ENCODE measurements at regions not wholly inside any gene's neighbourhood (a gene's known extent, or its start where the extent isn't known, plus 50 kb on each side); places are given as distances from the start of the nearest gene placed in this dataset.
"Not testable (repeated sequence)": the region's sequence is repeated elsewhere in the genome, so short reads cannot be mapped to it uniquely, and the experiment has no call there.

DNA sequence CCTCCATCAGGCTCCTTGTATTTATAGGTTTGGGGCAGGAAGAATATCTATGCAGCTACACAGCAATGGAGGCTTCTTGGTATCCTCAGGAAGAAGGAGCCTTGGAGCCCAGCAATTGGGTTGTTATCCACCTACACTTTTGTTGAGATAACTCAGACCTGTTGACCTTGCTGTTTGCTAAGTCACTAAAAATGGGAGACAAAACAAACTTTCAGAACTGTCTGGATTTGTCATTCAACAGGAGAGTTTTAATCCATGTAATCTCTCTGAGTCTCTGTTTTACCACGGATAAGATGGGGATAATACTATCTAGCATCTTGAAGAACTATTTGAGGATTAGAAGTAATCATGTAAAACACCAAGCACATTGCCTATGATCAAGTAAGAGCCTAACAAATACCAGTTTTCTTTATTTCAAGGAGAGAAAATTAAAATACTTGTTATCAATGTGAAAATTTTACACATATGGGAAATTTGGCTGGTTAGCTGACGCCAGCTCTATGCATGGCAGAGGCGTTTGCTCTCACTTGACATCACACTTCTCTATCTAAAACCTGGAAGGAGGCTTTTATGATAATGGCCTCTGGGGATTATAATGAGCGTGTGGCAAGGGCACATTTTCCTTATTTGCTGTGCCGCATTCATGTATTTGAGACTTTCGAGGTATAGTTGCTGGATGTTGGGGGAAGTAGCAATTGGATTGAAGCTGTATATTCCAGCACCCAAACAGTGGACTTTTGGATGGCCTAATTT is 215.6 kb downstream of the PDCD6IP start:
- no peak for FAIRE-seq

DNA sequence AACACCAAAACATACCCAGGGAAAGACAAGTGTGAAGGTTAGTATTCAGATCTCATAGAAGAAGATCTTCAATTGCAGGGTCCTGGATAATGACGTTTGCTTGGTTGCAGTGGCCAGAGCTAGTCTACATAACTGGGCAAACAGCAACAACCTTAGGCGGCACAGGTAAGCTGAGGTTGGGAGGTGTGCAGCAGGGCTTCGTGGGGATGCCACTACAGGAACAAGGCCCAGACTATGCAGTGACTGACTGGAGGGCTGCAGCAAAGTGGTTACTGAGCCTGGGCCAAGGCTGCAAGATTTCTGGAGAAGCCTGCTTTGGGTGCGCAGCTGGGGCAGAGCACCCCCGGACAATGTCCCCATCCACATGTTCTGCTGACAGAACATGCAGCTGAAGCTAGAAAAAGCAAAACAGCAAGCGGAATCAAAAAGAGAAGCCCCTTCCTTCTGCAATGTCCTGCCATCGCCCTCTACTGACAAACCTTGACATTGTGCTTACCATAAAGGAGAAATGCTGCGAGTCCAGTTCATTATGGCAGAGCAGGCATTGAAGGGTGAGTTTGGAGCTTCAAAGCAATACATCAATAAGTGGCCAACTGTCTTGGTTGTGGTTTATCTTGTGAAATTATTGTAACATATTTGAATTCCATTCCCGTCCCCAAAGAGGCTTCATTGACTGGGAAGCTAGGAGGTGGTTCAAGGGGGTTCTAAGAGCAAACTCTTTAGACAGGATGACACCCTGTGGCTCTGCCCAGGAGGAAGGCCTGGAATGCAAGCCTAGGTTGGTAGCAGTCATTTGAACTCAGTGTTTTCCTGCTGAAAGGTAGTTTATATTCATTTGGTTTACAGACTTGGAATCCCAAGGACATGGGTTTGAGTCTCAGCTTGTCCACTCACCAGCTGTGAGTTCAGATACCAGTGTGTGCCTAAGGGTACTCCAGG is 217.0 kb downstream of the PDCD6IP start:
- no peak for FAIRE-seq

DNA sequence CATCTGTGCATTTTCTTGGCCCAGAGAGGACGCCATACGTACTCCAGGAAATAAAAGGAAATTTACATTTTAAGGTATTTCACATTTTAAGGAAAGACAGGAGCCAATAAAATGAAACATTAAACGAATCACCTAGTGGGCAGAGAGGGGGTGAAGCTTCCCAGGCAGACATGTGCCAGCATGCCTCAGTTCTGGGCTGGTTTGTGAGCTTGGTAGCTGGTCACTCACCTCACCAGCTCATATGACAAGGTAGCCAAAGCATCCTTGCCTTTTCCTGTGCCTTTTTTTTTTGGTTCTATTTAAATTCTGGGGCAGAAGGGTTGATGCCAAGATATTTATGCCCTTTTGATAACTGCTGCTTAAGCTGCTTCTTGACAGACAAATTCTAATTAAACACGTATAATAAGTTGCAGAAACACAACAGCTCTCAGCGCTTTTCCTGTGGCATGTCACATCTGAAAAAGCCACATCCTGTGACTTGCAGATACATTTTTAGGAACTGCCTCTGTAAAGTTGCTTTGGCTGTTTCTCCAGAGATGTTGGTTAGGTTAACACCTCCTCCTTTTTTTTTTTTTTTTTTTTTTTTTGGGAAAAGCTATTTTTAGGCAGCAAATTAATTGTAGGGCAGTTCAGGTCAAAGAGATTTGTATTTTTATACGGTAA is 218.6 kb downstream of the PDCD6IP start:
- no peak for FAIRE-seq

DNA sequence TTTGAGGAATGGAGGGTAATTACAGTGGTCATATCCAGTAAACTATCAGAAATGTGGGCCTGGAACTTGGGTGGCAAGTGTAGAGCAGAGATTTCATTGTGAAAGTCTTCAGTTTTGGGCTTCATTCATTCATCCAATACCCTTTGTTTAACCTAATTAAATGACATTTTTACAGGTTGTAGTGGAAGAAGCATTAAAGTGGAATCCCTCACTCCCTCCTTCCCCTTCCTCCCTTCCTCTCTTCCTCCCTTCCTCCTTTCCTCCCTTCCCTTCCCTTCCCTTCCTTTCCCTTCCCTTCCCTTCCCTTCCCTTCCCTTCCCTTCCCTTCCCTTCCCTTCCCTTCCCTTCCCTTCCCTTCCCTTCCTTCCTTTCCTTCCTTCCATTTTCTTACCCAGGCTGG is 219.3 kb downstream of the PDCD6IP start:
- FAIRE-seq: no peak

DNA sequence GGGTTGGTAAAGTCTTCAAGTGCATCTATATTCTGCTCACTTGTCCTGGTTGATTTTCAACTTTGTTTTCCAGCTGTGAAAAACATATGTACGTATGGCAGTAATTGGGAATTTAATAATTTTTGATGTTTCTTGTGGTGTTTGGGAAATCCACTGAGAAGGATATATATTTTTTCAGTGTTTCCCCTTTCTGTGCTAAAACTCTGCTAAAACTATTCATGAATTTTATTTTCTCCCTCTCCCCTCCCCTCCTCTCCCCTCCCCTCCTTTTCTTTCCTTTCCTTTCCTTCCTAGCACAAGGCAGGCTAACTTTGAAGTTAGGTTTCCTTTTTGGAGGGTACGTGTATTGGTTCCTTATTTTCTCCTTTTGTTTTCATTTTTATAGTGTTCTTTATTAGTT is 220.7 kb downstream of the PDCD6IP start:
- FAIRE-seq: no peak

DNA sequence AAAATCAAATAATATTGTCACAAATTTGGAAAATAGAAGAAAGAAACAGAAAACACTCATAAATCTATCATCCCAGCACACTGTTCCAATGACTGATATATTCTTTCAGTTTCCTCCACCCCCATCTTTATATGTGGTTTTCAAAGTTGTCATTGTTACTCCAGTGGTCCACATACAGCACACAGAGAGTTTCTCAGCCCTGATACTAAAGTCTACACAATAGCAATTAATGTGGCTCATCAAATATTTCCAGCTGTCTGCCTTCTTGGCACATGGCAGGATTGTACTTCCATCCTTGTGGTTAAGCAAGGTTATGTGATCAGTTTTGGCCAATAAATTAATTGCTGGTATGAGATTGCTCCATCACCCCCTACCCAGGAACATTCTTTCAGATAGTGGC is 221.7 kb downstream of the PDCD6IP start:
- FAIRE-seq: no peak

DNA sequence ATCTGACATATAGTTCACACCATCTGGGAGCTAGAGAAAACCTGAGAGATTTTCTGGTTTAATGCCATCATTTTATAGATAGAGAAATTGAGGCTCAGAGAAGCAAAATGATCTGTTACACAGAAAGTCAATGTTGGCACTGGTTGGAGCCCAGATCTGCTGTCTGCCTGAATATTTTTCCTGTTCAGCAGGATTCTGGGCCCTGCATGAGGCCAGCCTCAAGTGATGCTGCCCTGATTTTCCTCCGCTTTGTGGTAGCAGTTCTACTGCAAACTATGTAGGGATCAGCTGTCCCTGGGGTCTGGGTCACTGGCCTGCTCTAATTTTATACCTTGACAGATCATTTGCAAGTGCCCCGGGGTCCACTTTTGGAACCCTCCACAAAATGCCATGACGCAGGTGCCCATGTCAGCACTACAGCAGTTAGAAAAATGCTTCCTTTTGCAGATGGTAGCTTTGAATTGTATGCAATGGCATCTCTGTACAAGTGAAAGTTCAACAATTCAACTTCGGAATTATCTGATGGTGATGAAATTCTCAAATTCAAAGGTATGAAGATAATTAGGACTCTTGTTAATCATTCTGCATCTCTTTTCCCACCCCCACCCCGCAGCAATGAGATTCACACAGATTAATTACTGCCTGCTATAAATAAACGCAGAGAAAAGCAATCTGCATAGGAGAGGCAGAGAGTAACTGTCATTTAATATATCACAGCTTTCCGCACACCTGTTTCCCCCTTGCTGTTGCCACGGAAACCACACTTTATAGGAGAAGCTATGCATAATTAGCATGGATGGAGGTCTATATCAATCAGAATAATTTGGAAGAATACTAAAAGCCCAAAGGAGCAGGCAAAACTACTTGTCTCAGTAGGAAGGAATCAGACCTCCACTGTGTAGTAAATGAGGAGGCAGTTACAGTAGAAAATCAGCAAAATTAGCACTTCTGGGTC is 222.6 kb downstream of the PDCD6IP start:
- no peak for FAIRE-seq

DNA sequence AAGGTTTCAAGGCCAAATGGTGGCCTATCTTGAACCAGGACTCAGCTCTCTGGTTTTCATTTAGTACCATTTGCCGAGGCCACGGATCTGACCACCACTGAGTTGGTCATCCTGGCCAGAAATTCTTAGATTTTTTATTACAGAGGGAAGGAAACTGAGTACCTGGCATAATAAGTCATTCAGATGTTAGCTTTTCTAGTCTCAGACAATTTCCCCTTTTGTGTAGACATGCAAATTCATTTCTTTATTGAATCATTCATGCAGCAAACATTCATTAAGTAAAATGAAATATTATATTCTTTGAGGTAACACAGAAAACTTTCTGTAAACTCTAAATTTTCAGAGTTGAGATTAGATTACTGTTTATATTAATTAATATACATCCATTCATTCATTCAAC is 223.7 kb downstream of the PDCD6IP start:
- FAIRE-seq: no peak

DNA sequence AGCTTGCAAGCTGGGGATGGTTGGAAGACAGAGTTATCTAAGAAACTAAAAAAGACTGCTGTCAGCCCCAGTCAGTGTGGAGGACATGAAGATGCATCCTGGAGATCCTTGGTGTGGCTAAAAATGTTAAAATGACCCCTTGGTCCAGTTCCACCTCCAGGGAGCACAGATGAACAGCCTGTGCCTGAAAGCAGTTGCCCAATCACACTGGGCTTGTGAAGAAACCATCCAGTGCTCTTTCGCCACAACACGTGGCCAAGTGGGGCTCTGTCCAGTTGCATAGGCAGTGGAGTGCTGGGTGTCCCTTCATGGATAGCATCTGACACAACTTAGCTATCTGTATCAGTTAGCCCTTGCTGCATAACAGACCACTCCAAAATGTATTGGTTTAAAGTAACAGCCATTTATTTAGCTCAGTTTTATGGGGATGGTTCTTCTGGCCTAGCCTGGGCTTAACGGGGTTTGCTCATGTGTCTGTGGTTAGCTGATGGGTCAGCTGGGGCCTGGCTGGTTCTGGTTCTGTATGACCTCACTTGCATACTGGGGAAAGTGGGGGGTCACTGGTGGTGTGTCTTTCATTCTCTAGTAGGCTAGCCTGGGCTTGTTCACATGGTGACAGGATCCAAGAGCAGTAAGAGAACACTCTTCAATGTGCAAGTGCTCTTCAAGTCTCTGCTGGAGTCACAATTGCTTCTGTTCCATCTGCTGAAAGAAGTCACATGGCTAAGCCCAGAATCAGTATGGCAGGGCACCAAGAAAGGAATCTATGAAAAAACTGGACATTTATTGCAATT is 226.2 kb downstream of the PDCD6IP start:
- FAIRE-seq: no peak

DNA sequence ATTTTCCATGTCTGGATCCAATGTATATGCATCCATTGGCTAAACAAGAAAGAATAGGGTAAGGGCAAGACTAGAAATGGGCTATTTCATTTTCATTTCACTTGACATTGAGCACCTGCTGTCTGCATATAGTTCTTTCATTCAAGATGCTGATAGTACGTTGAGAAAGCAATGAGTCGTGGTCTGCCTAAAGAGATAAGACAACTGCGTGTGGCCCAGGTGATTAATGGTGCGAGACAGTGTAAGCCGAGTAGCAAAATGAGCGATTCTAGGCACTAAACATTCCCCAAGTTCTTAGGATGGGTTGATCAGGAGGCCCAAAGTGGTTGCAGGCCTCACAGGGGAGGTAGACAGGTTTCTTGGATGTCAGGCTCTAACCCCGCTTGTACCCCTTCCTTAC is 235.4 kb downstream of the PDCD6IP start:
- no peak for FAIRE-seq

DNA sequence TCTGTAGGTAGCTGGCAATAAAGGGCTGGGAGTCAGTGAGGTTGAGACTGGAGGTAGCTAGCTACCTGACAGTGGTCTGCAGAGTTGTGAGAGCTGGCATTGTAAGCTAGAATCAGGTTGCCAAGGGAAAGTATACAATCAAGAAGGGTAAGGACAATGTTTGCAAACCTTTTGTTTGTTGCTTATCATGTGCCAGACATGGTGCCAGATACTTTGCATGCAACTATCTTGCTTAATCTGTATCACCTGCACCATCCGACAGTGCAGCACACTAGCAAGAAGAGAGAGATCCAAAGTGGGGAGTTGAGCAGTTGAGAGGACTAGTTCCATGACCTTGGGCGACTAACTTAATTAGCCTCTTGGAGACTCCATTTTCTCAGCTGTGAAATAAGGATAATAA is 236.4 kb downstream of the PDCD6IP start:
- no peak for FAIRE-seq

DNA sequence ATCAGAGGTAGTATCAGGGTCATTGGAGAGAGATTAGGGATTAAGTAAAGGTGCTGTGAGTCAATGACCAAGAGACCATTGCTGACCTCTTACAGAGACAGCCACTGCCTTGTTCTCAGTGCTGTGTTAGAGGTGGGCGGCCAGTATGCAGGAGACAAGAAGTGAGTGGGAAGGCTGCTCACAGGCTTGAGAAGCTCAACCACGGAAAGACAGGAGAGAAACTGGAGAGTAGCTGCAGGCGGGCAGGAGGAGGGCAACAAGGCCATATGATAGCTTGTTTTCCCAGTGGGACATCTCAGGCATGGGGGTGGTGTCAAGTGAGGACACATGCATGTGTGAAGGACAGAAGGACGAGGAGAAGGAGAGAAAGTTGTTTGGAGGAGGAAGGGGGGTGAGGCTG is 237.3 kb downstream of the PDCD6IP start:
- FAIRE-seq: no peak

DNA sequence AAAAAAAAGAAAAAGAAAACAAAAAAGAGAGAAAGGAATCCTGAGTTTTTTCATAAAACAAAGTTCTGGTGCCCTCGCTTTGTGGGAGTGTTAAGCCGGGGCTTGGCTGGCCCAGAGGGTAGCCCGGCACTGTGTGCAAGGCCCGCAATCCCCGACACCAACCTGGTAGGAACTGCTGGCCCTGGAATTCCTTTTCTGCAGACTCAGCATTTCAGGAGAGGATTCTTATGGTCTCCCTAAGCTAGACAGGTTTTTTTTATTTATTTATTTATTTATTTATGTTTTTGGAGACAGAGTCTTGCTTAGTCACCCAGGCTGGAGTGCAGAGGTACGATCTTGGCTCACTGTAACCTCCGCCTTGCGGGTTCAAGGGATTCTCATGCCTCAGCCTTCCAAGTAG is 238.8 kb downstream of the PDCD6IP start:
- FAIRE-seq: no peak

DNA sequence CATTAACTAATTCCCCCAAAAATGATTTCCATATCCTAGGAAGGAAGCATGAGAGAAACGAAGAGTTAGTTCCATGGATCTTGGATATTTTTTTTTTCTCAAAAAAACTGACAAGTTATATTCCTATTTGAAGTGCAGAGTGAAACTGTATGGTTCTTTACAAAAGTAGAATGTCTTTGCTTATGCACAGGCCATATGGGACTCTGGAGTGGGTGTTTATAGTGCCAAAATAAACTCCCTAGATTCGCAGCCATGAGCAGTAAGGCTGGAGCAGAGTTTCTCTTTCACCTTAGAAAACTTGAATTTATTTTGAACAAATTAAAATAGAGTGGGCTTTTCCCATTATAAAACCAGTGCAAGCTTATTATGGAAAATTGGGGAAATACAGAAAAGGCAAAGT is 239.7 kb downstream of the PDCD6IP start:
- FAIRE-seq: no peak

DNA sequence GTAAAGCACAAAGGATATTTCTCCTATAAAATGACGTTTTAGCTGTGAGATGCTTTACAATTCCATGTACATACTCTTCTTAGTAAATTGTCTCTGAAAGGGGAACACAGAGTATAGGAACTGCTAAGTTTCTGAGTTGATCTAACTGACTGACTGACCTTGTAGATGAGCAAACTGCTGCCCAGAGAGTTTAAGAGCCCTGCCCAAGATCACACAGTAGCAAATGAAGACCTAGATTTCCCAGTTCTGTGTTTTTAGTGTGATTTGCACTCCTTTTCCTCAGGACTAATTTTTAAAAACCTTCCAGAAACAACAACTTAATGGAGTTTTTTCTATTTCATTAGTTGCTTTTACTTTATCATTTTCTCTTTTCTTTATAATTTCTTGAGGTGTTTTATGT is 247.7 kb downstream of the PDCD6IP start:
- FAIRE-seq: no peak

DNA sequence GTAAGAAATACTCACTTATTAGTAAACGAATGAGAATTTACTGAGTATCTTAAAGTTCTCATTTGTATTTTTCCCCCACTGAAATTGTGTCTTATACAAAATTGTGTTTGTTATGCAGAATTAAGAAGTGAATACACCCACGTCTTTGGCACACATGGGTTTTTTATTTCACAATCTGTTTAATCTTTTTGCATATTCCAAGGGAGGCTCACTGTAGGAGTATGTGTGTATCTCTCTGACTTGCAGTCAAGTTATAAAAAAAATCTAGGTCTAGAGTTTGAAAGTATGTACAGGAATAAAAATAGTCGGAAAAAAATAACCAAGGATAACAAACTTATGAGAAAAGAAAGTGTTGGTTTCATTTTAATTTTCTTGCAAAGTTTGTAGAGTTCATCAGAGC is 255.2 kb downstream of the PDCD6IP start:
- FAIRE-seq: no peak

DNA sequence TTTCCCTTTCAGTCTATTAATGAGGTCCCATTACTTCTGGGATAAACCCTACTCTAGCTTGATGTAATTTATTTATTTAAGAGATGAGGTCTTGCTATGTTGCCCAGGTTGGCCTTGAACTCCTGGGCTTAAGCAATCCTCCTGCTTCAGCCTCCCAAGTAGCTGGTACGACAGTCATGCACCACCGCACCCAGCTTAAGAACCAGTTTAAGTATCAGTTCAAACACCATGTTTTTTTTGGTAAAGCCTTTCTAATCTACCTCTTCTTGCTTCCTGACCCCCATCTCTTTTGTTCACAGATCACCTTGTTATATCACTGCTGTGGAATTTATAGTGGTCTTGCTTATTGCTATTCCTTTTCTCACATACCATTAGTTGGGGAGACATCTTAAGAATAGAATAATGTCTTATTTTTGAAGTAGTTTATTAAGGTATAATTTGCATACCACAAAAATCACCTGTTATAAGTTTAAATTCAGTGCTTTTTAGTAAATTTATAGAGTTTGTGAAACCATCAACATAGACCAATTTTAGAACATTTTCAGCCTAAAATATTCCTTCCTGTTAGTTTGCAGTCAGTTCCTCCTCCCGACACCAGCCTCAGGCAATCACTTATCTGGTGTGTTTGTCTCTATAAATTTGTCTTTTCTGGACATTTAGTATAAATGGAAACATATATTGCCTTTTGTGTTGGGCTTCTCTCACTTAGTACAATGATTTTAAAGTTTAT is 257.9 kb downstream of the PDCD6IP start:
- no peak for FAIRE-seq

DNA sequence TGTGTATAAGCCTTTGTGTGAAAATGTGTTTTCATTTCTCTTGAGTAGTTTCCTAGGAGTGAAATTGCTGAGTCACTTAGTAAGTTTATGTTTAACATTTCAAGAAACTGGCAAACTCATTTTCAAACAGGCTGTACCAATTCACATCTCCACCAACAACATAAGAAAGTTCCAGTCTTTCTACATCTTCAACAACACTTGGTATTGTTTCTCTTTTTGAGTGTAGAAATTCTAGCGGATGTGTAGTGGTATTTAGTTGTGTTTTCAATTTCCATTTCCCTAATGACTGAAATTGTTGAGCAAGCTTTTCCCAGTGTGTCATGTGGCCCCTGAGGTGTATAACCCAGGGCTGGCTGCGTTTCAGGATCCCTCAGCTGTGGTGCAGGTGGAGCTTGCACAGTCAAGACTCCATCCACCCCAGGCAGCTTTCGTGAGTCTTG is 258.5 kb downstream of the PDCD6IP start:
- no peak for FAIRE-seq

DNA sequence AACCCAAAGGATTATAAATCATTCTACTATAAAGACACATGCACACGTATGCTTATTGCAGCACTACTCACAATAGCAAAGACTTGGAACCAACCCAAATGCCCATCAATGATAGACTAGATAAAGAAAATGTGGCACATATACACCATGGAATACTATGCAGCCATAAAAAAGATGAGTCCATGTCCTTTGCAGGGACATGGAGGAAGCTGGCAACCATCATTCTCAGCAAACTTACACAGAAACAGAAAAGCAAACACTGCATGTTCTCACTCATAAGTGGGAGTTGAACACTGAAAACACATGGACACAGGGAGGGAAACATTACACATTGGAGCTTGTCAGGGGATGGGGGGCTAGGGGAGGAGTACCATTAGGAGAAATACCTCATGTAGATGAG is 262.6 kb downstream of the PDCD6IP start:
- not testable (repeated sequence) for FAIRE-seq

DNA sequence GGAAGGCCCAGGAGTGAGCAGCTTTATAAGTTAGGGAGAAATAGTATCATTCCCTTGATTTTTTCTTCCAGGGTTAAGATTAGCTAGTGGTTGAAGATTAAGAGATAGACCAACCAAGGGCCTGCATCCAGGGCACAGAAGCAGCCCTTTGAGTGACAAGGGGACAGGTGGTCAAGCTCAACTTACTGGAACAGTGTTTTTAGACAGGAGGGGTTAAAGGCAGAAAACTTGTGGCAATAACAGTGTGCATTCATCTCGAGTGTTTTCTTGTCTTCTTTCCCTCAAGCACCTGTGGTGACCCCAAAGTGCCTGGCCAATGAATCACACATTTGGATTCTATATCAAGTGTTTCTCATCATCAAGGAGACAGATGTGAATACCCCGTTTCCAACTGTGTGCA is 267.5 kb downstream of the PDCD6IP start:
- FAIRE-seq: no peak

DNA sequence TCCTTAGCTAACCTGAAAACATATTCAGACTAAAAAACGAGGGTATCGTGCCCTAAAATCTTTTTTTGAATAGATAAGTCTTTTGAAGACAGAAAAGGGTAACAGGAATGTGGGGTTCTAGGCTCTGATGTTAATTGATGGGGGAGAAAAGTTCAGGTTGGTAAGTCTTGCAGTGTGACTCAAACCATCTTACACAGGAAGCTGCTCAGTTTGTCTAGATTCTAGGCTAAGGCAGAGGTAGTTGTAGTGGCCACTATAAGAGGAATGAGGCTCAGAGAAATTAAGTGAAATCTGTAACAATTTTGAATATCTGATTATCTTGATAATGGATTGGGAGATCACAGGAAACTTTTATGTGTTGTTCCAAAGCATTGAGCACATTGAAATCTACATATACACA is 267.9 kb downstream of the PDCD6IP start:
- no peak for FAIRE-seq

Data from A204.1 (cell line).